22Rv1 (cell line): ENCODE measurements at regions not wholly inside any gene's neighbourhood (a gene's known extent, or its start where the extent isn't known, plus 50 kb on each side); places are given as distances from the start of the nearest gene placed in this dataset.

Source experiments
- CTCF ChIP-seq: fragments of 450-650 bp; IDR thresholded peaks from 2 replicates; pipeline ENCODE4 v1.5.1; 2017; ENCODE audit warnings: mild to moderate bottlenecking
- ZFX ChIP-seq: fragments of 450-650 bp; IDR thresholded peaks from 2 replicates; pipeline ENCODE4 v1.6.1; 2017; ENCODE audit warnings: antibody characterized with exemption, borderline replicate concordance

- TF ChIP-seq CTCF (no peak), ZFX (no peak)
Measured at GRCh38 chr6:154637392-154637791, 95.8 kb upstream of the SCAF8 start.
